ENCODE measurements at regions not wholly inside any gene's neighbourhood (a gene's known extent, or its start where the extent isn't known, plus 50 kb on each side); places are given as distances from the start of the nearest gene placed in this dataset.

GRCh38 chr12:23462546-23462945 is 486.9 kb downstream of the SOX5 start:
- H3K4me3 ChIP-seq (ENCODE audit: low read depth, poor library complexity, severe bottlenecking) = no peak overlapping the region
- intact Hi-C loops (cut with DNase I; ENCODE audit: low total_unique reads) = no loop called here
- 50% methylated on average over 3 of the region's 3 CpGs for WGBS, 2 donors
- TF ChIP-seq CTCF (IDR thresholded peaks at IDR 0.05) (no peak), POLR2A (IDR thresholded peaks at IDR 0.05) (no peak)
- DNase-seq (ENCODE audit: low spot score in 2 of 2) = no peak

GRCh38 chr12:23463172-23463571 is 486.3 kb downstream of the SOX5 start:
- WGBS, 2 donors = 94 to 95% methylated on average over 1 of the region's 1 CpG
- DNase-seq (ENCODE audit: low spot score in 2 of 2) = no peak
- intact Hi-C loops (cut with DNase I; ENCODE audit: low total_unique reads) = no loop called here
- H3K4me3 ChIP-seq (ENCODE audit: low read depth, poor library complexity, severe bottlenecking) = no peak overlapping the region
- TF ChIP-seq CTCF (IDR thresholded peaks at IDR 0.05) = no peak
- no peak for TF ChIP-seq POLR2A (IDR thresholded peaks at IDR 0.05)

- no peak for TF ChIP-seq POLR2A (IDR thresholded peaks at IDR 0.05)
- no peak for TF ChIP-seq CTCF (IDR thresholded peaks at IDR 0.05)
- H3K4me3 ChIP-seq (ENCODE audit: low read depth, poor library complexity, severe bottlenecking) = no peak overlapping the region
- WGBS, 2 donors = 88 to 97% methylated on average over 4 of the region's 4 CpGs
- DNase-seq (ENCODE audit: low spot score in 2 of 2) = no peak
- intact Hi-C loops (cut with DNase I; ENCODE audit: low total_unique reads) = no loop called here
Observed at GRCh38 chr12:23464241-23464812, 485.1 kb downstream of the SOX5 start.

DNA sequence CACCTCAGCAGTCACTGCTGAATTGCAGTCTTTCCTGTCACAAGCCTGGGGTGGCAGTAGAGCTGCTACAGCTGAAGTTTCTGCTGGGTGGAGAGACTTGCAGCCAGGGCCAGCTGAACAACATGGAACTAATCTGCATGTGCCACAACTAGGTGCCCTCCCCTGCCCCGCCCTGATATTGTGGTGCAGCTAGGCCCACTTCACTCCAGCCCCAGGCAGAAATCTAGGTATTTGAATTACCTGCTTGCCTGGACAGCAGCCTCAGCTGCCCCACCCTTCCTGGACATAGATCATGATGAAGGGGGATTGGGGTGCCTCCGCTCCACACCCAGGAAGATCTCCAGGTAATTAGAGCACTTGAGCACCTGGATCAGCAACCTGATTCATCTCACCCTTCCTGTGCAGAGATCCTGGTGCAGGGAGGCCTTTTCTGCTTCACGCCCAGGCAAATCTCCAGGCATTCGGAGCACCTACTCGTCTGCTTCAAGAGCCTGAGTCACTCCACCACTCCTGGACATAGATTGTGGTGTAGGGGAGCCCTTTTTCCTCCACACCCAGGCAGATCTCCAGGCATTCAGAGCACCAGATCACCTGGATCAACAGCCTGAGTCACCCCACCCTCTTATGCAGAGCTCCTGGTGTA is 477.0 kb downstream of the SOX5 start:
- intact Hi-C loops (cut with DNase I; ENCODE audit: low total_unique reads) = no loop called here
- no peak overlapping the region for H3K4me3 ChIP-seq (ENCODE audit: low read depth, poor library complexity, severe bottlenecking)
- TF ChIP-seq CTCF (IDR thresholded peaks at IDR 0.05) = no peak
- no peak for TF ChIP-seq POLR2A (IDR thresholded peaks at IDR 0.05)
- DNase-seq (ENCODE audit: low spot score in 2 of 2) = peak in 1 of 2 donors; percentile 26
- 49 to 54% methylated on average over 3 to 5 of the region's 5 CpGs for WGBS, 2 donors

DNA sequence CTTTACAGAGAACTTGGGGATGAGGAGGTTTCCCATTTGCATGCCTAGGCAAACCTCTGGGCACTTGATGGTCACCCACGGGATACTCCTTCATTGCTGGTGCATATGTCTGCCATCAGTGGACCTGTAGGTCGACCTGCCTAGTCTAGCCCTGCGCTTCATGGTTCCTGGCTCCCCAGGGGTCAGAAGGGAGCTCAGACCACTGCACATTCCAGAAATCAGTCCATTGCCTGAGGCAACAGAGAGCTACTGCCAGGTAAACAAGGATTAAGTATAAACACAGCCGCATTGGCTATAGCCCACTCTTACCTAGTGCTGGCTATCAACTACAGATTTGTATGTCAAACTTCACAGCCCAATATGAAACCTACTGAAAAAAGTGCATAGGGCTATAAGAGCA is 476.4 kb downstream of the SOX5 start:
- WGBS, 2 donors = 73 to 80% methylated on average over 4 of the region's 4 CpGs
- no peak overlapping the region for H3K4me3 ChIP-seq (ENCODE audit: low read depth, poor library complexity, severe bottlenecking)
- TF ChIP-seq CTCF (IDR thresholded peaks at IDR 0.05) = no peak
- TF ChIP-seq POLR2A (IDR thresholded peaks at IDR 0.05) = no peak
- intact Hi-C loops (cut with DNase I; ENCODE audit: low total_unique reads) = no loop called here
- DNase-seq (ENCODE audit: low spot score in 2 of 2) = no peak

Measured in lower leg skin (tissue), 4 donors.